OCI-LY3 (cell line): ENCODE measurements at regions not wholly inside any gene's neighbourhood (a gene's known extent, or its start where the extent isn't known, plus 50 kb on each side); places are given as distances from the start of the nearest gene placed in this dataset.
"Not testable (repeated sequence)": the region's sequence is repeated elsewhere in the genome, so short reads cannot be mapped to it uniquely, and the experiment has no call there.

ENCODE experiments used
- EZH2phosphoT487 ChIP-seq: fragments of 200-600 bp; shearing (Covaris generic); IDR thresholded peaks from 2 replicates; pipeline ENCODE4 v1.6.1; 2018; ENCODE audit warnings: antibody characterized with exemption, mixed run types, low read depth
- TF ChIP-seq, protein P1 (sequence below): fragments of 200-600, 300-600 bp; sonication (generic); IDR thresholded peaks from 2 replicates; pipeline ENCODE4 v1.5.1; 2014; ENCODE audit warnings: antibody characterized with exemption, low read length, low read depth

GRCh38 chr4:173451435-173451834 lies 52.5 kb upstream of the SCRG1 start:
- TF ChIP-seq, protein P1, sequence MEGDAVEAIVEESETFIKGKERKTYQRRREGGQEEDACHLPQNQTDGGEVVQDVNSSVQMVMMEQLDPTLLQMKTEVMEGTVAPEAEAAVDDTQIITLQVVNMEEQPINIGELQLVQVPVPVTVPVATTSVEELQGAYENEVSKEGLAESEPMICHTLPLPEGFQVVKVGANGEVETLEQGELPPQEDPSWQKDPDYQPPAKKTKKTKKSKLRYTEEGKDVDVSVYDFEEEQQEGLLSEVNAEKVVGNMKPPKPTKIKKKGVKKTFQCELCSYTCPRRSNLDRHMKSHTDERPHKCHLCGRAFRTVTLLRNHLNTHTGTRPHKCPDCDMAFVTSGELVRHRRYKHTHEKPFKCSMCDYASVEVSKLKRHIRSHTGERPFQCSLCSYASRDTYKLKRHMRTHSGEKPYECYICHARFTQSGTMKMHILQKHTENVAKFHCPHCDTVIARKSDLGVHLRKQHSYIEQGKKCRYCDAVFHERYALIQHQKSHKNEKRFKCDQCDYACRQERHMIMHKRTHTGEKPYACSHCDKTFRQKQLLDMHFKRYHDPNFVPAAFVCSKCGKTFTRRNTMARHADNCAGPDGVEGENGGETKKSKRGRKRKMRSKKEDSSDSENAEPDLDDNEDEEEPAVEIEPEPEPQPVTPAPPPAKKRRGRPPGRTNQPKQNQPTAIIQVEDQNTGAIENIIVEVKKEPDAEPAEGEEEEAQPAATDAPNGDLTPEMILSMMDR, result not testable (repeated sequence)
- TF ChIP-seq EZH2phosphoT487, result not testable (repeated sequence)
